ENCODE measurements at regions not wholly inside any gene's neighbourhood (a gene's known extent, or its start where the extent isn't known, plus 50 kb on each side); places are given as distances from the start of the nearest gene placed in this dataset.

- DNase-seq (ENCODE audit: low read depth, low spot score), result no peak
Measured at GRCh38 chr13:106176117-106176516, 359.3 kb downstream of the EFNB2 start.

- no peak for DNase-seq (ENCODE audit: low read depth, low spot score)
Measured at GRCh38 chr13:106173891-106174610, 361.4 kb downstream of the EFNB2 start.

GRCh38 chr13:106173346-106173745 lies 362.1 kb downstream of the EFNB2 start:
- DNase-seq (ENCODE audit: low read depth, low spot score), result no peak

GRCh38 chr13:106172176-106172905 lies 363.1 kb downstream of the EFNB2 start:
- DNase-seq (ENCODE audit: low read depth, low spot score), result no peak

- DNase-seq (ENCODE audit: low read depth, low spot score), result no peak
Measured at GRCh38 chr13:106163426-106163825, 372.0 kb downstream of the EFNB2 start.

GRCh38 chr13:106161146-106161545 lies 374.3 kb downstream of the EFNB2 start:
- DNase-seq (ENCODE audit: low read depth, low spot score), result no peak

GRCh38 chr13:106159295-106160195 lies 375.9 kb downstream of the EFNB2 start:
- DNase-seq (ENCODE audit: low read depth, low spot score), result no peak

GRCh38 chr13:106156468-106156867 lies 379.0 kb downstream of the EFNB2 start:
- no peak for DNase-seq (ENCODE audit: low read depth, low spot score)

- no peak for DNase-seq (ENCODE audit: low read depth, low spot score)
Measured at GRCh38 chr13:106155411-106155810, 380.1 kb downstream of the EFNB2 start.

GRCh38 chr13:106153876-106154275 lies 381.6 kb downstream of the EFNB2 start:
- no peak for DNase-seq (ENCODE audit: low read depth, low spot score)

GRCh38 chr13:106153041-106153440 lies 382.4 kb downstream of the EFNB2 start:
- no peak for DNase-seq (ENCODE audit: low read depth, low spot score)

GRCh38 chr13:106152047-106152446 lies 383.4 kb downstream of the EFNB2 start:
- DNase-seq (ENCODE audit: low read depth, low spot score), result no peak

GRCh38 chr13:106151056-106151699 lies 384.3 kb downstream of the EFNB2 start:
- DNase-seq (ENCODE audit: low read depth, low spot score), result no peak

- no peak for DNase-seq (ENCODE audit: low read depth, low spot score)
Measured at GRCh38 chr13:106145997-106146864, 389.2 kb downstream of the EFNB2 start.

- no peak for DNase-seq (ENCODE audit: low read depth, low spot score)
Measured at GRCh38 chr13:106145070-106145469, 390.4 kb downstream of the EFNB2 start.

- DNase-seq (ENCODE audit: low read depth, low spot score), result no peak
Measured at GRCh38 chr13:106143930-106144709, 391.3 kb downstream of the EFNB2 start.

- no peak for DNase-seq (ENCODE audit: low read depth, low spot score)
Measured at GRCh38 chr13:106143392-106143791, 392.1 kb downstream of the EFNB2 start.

- DNase-seq (ENCODE audit: low read depth, low spot score), result no peak
Measured at GRCh38 chr13:106140476-106140875, 395.0 kb downstream of the EFNB2 start.

- no peak for DNase-seq (ENCODE audit: low read depth, low spot score)
Measured at GRCh38 chr13:106139942-106140341, 395.5 kb downstream of the EFNB2 start.

GRCh38 chr13:106139377-106139776 lies 396.1 kb downstream of the EFNB2 start:
- DNase-seq (ENCODE audit: low read depth, low spot score), result no peak
